Tibial artery (tissue), 4 donors: ENCODE measurements at regions not wholly inside any gene's neighbourhood (a gene's known extent, or its start where the extent isn't known, plus 50 kb on each side); places are given as distances from the start of the nearest gene placed in this dataset.
A peak's percentile ranks its signal among the peaks of the same experiment; 100 is the strongest.

ENCODE experiments used
- DNase-seq, 2 donors: peaks; one replicate each; pipeline ENCODE4 v3.0.0-alpha.2; 2019
- H3K27ac ChIP-seq, 2 donors: fragments of 200-600 bp; sonication (generic) in 1 of 2; 1 replicate in 1 of 2; 2 replicates in 1 of 2; pipeline ENCODE4 v1.5.1; 2018 to 2019; ENCODE audit warnings: mild to moderate bottlenecking in 1 of 2
- H3K27me3 ChIP-seq, 2 donors: fragments of 200-600 bp; sonication (generic) in 1 of 2; one replicate each; pipeline versions ENCODE4 v1.5.1 to v1.6.0; 2016 to 2019
- H3K36me3 ChIP-seq, 3 donors: fragments of 200-600 bp; sonication (generic) in 2 of 3; one replicate each; pipeline ENCODE4 v1.5.1; 2016 to 2019; ENCODE audit warnings: mild to moderate bottlenecking in 2 of 3
- H3K4me1 ChIP-seq, 4 donors: fragments of 200-600 bp; sonication (generic) in 2 of 4; 1 replicate in 3 of 4; 2 replicates in 1 of 4; pipeline ENCODE4 v1.5.1; 2016 to 2019
- H3K4me3 ChIP-seq, 2 donors: fragments of 200-600 bp; sonication (generic) in 1 of 2; 1 replicate in 1 of 2; 2 replicates in 1 of 2; pipeline ENCODE4 v1.5.1; 2018 to 2019; ENCODE audit warnings: mild to moderate bottlenecking in 2 of 2
- H3K9me3 ChIP-seq, 3 donors: fragments of 200-600 bp; sonication (generic) in 1 of 3; one replicate each; pipeline ENCODE4 v1.5.1; 2016 to 2019
- CTCF ChIP-seq, 2 experiments: fragments of 200-600 bp in 1 of 2; fragments of 450-650 bp in 1 of 2; IDR thresholded peaks; one replicate each; pipeline ENCODE4 v1.5.1; 2017 to 2019; ENCODE audit warnings: antibody characterized with exemption in 2 of 2, mild to moderate bottlenecking in 1 of 2, moderate library complexity in 1 of 2
- intact Hi-C: fragments of 100-400 bp; cut with DNase I; formaldehyde crosslinking; loops from one replicate; pipeline ENCODE4 v1.15.0; 2023; ENCODE audit warnings: low total_unique reads

- Histone ChIP-seq H3K36me3 (no peaks in the 10 kb centered on the region), H3K4me1 (peaks cover 0 to 11% (median 6%) of the 10 kb centered on the region in 4 donors), H3K27me3 (no peaks in the 10 kb centered on the region), H3K9me3 (no peaks in the 10 kb centered on the region), H3K27ac (no peak overlapping the region), H3K4me3 (no peak overlapping the region)
- DNase-seq = no peak
- TF ChIP-seq CTCF (IDR thresholded peaks at IDR 0.05) = no peak
- intact Hi-C loops = no loop called here
Observed at GRCh38 chr3:157876556-157876955, 229.7 kb downstream of the SHOX2 start.

- H3K27me3 ChIP-seq = no peaks in the 10 kb centered on the region
- peaks cover 0 to 26% (median 17%) of the 10 kb centered on the region in 4 donors for H3K4me1 ChIP-seq
- no peak overlapping the region for H3K4me3 ChIP-seq
- intact Hi-C loops = no loop called here
- H3K9me3 ChIP-seq = no peaks in the 10 kb centered on the region
- no peaks in the 10 kb centered on the region for H3K36me3 ChIP-seq
- H3K27ac ChIP-seq = peak overlapping the region in 1 of 2 donors; percentile 32
- DNase-seq = no peak
- no peak for TF ChIP-seq CTCF (IDR thresholded peaks at IDR 0.05)
Observed at GRCh38 chr3:157872902-157873301, 233.3 kb downstream of the SHOX2 start.

GRCh38 chr3:157871838-157872460, 234.3 kb downstream of the SHOX2 start:
- H3K4me1 ChIP-seq = peaks cover 0 to 32% (median 19%) of the 10 kb centered on the region in 4 donors
- intact Hi-C loops = no loop called here

GRCh38 chr3:157871248-157871647, 235.0 kb downstream of the SHOX2 start:
- no peaks in the 10 kb centered on the region for H3K36me3 ChIP-seq
- no peak for DNase-seq
- TF ChIP-seq CTCF (IDR thresholded peaks at IDR 0.05) = no peak
- H3K4me1 ChIP-seq = peaks cover 0 to 32% (median 19%) of the 10 kb centered on the region in 4 donors
- H3K27me3 ChIP-seq = no peaks in the 10 kb centered on the region
- no peak overlapping the region for H3K4me3 ChIP-seq
- intact Hi-C loops = no loop called here
- H3K27ac ChIP-seq = no peak overlapping the region
- no peaks in the 10 kb centered on the region for H3K9me3 ChIP-seq

More at GRCh38 chr3:157871838-157872460, 234.3 kb downstream of the SHOX2 start:
- no peaks in the 10 kb centered on the region for H3K27me3 ChIP-seq
- H3K9me3 ChIP-seq = no peaks in the 10 kb centered on the region
- peak overlapping the region in 1 of 2 donors; percentile 32 for H3K27ac ChIP-seq
- H3K4me3 ChIP-seq = no peak overlapping the region
- DNase-seq = no peak
- H3K36me3 ChIP-seq = no peaks in the 10 kb centered on the region
- no peak for TF ChIP-seq CTCF (IDR thresholded peaks at IDR 0.05)

- Histone ChIP-seq H3K27ac (peak overlapping the region; percentile 82 to 87), H3K27me3 (no peaks in the 10 kb centered on the region), H3K9me3 (no peaks in the 10 kb centered on the region), H3K4me3 (no peak overlapping the region), H3K36me3 (no peaks in the 10 kb centered on the region), H3K4me1 (peaks cover 0 to 32% (median 19%) of the 10 kb centered on the region in 4 donors)
- intact Hi-C loops = no loop called here
- peak in 1 of 2 donors; percentile 32 for DNase-seq
- no peak for TF ChIP-seq CTCF (IDR thresholded peaks at IDR 0.05)
Observed at GRCh38 chr3:157868946-157869345, 237.3 kb downstream of the SHOX2 start.
